NCI-H1105 treated with DMSO at 0.1 percent for 48 hours (cell line): ENCODE measurements at regions not wholly inside any gene's neighbourhood (a gene's known extent, or its start where the extent isn't known, plus 50 kb on each side); places are given as distances from the start of the nearest gene placed in this dataset.

Experiments used
- DNase-seq: peaks from one replicate; lab custom pipeline; 2025; lab: John Stamatoyannopoulos, UW

DNA sequence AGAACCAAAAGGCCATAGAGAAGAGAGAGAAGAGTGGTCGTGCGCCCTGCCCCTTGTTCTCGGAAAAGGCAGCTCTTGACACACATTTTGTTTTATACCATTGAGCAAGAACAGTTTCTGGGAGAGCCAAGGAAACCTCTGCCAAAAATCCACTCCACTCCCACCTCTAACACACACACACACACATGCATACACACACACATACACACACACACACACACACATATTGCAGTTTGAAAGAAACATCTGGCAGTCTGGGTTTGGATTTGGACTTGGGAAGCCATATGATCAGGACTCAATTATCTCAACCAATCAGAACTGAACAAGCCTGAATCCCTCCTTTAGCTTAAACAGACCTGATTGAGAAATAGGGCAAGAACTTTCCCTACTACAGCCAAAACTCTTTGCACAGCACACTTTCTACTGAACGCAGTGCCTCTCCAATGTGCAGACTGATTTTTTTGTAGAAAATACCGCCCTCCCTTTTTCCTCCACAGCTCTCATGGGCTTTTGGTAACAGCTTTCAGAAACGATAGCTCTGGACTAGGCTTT lies 484.0 kb upstream of the ZWINT start:
- no peak for DNase-seq

DNA sequence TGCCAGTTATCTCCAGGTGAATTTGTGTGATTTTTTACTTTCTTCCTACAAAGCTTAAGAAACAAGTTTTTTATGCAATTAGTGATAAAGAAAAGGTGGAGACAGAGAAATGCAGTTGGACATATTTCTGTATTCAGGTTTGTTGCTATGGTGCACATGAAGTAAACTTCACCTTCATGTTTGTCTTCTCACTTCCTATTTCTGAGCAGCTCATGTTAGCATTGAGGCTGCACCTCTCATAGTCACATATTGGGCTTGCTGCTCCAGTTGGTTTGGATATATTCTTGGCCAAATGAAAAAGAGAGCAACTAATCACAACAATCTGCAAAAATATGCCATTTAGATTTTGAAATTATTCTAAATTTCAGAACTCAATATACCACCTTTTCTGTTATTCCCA lies 475.6 kb upstream of the ZWINT start:
- no peak for DNase-seq

DNA sequence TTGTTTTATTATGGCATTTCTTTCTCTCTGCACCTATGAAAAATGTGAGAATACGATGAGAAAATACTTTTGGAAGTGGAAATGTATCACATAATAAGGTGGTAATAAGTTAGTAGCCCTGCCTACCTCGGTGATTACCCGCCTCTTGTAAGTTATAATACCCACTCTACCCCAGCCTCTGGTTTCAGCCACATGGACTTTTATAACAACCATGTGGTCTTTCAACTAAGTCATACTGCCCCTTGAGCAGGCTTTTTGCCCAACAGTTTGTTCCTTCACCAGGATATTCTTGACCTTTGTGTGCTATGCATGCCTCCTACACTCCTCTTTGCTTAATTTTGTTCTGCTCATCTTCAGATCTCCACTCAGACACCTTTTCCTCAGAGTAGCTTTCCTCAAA lies 470.6 kb upstream of the ZWINT start:
- DNase-seq = no peak

DNA sequence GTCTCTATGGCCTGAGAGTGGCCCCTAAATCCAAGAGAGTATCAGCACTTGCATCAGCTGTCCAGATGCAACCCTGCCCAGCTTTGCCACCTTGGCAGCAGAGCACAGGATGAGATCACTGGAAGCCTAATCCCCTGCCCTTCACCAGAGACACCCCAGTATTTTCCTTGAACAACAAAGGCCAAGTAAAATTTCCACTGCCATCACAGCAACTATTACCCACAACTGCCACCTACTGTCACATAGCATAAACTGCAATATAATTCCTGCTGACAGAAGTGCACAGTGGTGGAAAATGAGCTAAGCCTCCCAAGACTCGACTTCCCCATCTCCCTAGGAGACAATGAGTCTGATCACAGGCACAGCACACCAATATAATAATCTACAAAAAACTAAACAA lies 462.8 kb upstream of the ZWINT start:
- peak; percentile 1 for DNase-seq

DNA sequence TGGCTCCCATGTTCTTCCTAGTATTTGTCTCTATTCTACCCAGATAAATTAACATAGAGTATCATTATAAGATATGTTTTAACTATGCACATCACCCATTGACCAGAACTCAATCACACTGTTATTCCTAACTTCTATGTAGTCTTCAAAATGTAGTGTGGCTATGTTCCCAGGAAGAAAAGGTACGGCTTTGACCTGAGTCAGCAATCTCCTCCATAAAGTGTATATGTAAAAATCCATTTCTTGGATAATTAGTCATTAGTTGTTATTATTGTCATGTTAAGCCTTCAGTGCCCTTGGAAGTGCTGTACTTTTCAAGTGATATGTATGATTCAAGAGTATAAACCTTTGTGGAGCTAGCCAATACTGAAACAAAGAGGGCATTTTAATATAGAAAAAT lies 444.0 kb upstream of the ZWINT start:
- DNase-seq = no peak

DNA sequence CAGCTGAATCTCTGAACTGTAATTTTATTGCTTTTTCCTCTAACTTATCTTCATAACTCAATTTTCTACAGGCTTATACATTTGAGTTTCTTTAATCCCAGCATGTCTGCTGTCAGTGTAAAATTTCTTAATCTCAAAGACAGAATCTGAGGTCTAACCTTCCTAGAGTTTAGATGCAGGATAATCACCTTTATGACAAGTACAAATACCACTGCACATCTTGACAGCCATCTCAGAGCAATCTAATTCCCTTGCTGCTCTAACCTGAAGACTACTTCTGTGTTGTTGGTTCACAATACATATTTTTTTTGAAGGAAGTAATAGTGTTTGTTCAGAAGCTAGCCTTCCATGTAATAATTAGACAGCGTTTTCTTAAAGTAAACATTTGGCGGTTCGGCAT lies 424.2 kb upstream of the ZWINT start:
- DNase-seq = no peak

DNA sequence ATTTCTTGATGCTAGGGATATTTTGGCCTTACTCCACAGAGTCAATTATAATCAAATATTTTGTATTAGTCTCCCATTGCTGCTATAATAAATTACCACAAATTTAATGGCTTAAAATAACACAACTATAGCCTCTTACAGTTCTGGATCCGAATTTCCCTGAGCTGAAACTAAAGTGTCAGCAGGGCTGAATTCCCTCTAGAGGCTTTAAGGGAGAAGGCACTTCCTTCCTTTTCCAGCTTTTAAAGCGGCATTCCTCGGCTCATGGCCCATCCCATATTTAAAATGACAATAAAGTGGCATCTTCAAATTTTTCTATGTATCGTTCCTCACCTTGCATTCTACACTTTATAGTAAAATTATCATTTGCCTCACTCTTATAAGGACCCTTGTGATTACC lies 421.4 kb upstream of the ZWINT start:
- no peak for DNase-seq

DNA sequence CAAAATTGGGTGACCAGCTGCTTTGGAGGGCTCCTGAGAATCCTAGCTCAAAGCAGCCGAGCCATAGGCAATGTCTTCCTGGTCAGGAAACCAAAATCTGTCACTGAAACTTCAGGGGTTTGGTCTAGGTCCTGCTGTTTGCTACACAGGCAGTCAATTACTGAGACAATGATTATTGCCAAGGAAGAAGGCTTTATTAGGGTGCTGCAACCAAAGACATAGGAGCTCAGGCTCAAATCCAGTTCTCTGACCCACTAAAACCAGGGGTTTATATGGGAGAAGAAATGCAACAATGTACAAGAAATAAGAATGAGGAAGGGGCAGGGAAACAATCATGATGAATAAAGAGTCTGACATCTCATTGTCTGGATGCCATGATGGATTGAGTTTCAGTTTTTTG lies 410.3 kb upstream of the ZWINT start:
- no peak for DNase-seq

DNA sequence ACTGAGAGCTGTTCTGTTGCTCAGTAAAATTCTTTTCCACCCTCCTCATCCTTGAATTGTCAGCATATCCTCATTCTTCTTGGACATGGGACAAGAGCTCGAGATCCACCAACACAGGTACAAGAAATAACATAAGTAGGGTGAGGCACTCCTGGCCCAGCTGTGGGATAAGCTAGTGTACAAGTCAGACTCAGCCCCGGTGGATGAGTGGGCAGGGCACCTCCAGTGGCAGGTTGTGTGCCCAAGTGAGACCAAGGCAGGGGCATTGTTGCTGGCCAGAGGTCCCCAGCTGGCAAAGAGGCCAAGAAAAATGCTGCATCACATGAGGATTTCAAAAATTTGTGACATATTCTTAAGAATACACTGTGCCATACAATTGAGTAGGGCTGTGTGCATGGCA lies 402.0 kb upstream of the ZWINT start:
- DNase-seq = no peak

DNA sequence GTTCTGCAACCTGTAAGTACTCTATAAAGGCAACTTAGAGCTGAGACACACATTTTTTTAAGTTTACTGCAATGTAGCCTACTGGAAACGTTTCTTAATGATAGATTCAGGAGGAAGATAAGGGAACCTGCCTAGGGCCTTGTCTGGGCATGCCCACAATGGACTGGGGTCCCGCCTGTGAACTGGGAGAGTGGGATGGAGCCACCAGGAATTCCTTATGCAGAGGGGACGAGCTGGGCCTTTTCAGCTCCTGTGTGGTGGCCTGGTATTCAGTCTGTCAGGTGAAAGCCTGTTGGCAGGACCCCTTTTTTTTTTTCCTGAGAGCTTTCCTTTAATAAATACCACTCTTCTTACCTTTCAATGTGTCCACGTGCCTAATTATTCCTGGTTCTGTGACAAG lies 384.4 kb upstream of the ZWINT start:
- no peak for DNase-seq

DNA sequence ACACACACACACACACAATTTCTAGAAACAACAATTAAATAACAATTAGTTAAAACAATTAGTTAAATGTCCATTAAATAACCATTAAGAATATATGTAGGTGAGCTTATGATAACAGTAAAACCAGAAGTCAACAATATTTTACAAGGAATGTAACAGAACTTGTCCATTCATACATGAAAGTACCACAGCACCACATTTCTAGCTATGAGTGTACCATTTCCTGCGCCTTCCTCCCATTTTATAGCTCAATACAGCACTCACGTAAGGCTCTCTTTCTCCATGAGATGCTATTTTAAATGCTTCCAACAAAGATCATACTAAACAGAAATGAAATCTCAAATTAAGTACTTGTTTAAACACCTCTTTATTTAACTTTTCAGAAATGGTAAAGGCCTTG lies 367.3 kb upstream of the ZWINT start:
- DNase-seq = no peak

DNA sequence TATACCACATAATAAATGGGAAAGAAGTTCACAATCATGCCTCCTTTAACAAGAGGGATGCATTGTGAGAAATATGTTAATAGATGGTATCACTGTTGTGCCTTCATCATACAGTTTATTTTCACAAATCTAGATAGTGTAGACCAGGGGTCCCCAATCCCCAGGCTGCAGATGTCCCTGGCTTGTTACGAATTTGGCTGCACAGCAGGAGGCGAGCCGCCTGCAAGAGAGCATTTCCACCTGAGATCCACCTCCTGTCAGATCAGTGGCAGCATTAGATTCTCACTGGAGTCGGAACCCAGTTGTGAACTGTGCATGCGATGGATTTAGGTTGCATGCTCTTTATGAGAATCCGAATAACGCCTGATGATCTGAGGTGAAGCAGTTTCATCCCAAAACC lies 361.9 kb upstream of the ZWINT start:
- DNase-seq = no peak

DNA sequence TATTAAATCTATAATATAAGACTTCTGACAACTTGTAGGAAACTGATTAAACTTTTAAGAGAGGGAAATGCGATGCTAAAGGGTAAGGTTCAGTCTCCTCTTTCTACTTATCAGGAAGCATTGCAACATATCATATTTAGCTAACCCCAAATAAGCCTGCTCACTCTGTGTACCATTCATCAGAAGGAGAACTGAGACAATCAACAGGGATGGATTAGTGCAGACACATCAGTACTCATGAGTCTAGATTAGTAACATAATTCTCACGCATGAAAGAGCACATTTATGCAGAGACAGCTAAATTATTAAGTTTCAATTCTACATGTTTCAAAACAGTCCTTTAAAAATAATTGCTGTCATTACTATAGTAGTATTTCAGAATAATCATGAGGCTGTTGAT lies 354.2 kb upstream of the ZWINT start:
- DNase-seq = no peak

DNA sequence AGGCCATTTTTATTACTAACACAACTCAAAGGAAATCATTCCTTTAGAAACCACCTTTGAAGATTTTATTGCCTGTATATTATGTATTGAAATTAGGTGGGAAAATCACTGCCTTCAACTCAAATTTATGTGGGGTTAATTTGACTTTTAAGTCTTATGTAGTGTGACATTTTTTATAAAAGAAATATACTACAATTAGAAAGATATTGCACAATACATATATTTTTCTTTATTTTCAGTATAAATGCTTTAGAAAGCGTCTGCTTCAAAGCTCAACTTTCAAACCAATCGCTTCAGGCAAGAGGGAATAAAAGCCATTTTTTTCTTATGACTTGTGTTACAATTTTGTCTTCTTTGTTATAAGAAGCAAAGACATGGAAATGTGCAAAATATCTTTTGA lies 337.4 kb upstream of the ZWINT start:
- DNase-seq = no peak

DNA sequence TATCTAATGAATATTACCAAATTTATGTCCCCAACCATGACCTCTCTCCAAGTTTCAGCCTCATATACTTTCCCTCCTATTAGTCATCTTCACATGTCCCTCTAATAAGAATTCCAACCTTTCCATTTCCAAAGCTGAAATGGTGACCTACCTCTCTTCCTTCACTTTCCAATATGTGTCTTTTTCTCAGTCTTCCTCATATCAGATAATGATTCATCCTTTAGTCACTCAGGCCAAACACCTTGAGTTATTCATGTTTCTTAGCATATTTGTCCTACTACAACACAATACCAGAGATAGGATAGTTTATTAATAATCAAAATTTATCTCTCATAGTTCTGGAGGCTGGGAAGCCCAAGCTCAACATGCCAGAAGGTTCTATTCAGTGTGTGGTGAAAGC lies 318.5 kb upstream of the ZWINT start:
- no peak for DNase-seq

DNA sequence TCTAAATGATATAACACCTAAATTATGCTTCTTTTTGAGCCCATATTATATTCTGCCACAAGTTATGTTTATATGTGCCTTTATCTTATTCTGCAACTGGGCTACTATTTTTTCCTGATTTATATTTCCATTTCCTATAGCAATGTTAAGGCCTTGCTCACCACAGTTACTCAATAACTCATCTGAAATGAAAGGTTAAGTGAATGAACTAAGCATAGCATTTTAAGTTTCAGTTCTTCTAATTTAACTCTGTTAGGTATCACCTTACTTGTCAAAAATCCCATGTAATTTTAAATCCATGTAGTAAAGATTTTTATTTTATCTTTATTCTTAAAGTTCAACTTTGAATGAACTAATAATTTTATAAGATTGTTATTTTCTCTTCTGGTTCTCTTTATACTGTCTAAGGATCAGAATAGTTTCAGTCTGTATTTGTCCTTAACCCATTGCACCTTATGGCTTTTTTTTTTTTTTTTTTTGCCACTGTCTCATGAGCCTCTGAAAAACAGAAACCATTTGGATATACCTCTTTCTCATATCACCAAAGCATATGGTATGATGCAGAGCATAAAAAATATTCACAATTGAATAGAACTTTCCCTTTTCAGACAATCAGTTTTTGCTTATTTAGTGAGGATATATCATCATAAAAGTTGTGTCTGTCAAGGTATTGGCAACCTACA lies 301.8 kb upstream of the ZWINT start:
- DNase-seq = no peak

DNA sequence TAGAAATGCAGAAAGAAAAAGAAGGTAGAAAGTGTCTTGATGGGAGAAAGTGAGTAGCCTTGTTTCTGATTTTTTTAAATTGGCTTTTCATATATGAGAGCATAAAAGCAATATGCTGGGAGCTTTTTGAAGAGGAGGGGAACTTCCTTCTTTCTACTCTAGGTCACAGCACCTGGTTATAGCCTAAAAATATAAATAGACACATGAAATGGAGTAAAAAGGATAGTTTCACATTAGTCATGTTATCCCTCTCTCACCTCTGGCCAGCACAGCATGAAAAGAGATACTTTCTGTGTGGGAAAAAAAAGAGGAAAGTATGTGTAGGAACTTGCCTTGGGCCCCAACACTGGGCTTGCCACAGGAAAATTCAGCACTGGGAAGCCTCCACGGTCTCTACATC lies 292.2 kb upstream of the ZWINT start:
- DNase-seq = no peak

DNA sequence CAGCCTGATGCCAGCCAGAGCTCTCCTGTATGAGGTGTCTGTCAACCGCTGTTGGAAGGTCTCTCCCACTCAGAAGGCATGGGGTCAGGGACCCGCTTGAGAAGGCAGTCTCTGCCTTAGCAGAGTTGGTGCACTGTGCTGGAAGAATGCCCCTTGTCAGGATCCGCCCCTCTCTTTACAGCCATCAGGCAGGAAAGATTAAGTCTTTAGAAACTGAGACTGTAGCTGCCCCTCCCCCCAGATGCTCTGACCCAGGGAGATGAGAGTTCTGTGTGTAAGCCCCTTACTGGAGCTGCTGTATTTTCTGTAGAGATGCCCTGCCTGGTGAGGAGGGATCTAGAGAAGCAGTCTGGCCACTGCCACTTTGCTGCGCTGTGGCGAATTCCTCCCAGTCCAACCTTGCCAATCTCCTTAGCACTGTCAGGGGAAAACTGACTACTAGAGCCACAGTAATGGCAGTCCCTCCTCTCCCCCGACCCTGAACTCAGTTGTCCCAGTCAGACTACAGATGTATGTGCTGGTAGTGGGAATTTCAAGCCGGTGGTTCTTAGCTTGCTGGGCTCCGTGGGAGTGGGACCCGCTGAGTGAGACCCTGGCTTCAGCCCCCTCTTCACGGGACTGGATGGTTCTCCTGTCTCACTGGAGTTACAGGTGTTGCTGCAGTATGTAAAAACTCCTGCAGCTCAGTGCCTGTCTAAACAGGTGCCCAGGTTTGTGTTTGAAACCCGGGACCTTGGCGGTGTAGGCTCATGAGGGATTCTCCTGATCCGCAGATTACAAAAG lies 285.5 kb upstream of the ZWINT start:
- DNase-seq = no peak

DNA sequence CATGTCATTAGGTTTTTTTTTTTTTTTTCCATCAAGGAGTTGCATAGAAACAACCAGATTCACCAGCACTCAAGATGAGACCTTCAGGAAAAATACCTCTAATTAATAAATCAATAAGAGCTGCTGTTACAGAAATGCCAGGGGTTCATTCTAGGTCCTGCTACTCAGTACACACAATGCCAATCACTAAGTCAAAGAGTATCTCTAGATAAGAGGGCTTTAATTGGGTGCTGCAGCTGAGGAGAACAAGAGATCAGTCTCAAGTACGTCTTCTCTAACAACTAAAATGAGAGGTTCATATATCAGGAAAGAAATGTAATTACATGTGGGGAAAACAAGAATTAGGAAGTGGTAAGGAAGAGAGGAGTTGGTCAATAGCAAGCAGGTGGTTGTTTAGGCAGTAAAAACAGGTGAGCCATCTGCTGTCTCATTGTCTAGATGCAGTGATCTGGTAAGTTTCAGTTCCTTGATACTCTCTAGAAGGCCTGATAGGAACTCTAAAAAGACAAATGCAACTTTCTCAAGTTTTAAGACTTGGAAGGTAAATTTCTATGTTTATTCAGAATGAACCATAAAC lies 272.9 kb upstream of the ZWINT start:
- peak; percentile 91 for DNase-seq

DNA sequence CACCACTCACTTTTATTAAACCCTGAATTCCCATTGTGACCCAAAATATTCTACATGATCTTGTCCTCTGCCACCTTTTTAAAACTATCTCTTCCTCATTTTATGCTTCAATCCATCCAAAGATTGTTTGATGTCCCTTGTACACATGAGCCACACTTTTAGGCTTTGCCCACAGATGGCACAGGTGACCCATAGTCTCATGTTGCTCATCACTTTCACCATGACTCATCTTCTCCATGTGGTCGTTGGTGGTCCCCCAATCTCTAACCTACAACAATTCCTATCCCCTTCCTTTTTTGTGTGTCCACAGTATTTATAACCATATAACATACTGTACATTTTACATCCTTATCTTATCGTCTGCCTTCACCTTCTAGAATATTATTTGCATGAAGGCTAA lies 271.5 kb upstream of the ZWINT start:
- DNase-seq = no peak

DNA sequence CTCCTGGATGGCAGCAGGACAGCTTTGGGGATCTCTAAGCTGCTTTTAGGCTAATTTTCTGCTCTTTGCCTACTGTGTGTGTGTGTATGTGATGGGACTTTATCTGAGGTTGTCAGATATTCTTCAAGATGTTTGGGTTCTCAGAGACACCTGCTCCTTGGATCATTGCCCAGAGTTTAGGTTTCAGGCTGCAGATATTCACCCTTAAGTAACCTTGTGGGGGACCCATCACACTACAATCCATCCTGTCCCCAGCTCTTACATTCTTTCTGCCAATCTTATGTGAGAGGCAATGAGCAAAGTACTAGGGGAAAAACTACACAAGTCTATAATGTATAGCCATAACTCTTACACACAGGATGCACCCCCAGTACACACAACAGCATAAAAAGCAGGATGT lies 263.0 kb upstream of the ZWINT start:
- DNase-seq = no peak

DNA sequence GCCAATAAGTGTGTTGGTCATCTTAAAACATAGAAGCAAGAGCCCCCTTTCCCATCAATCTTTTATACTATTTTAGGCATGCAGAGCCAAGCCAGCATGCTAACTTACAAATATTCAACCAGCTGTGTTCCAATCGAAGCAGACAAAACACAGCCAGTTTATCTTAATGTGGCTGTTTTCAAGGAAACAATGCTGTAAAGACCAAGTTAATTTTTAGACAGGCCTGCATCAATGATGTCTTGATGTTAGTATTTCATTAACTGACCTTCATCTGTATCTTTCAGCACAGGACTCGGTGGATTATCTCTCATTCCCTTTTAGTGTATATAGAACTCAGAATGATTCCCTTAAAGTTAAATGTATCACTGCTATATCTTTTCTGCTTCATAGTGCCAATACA lies 262.0 kb upstream of the ZWINT start:
- no peak for DNase-seq

DNA sequence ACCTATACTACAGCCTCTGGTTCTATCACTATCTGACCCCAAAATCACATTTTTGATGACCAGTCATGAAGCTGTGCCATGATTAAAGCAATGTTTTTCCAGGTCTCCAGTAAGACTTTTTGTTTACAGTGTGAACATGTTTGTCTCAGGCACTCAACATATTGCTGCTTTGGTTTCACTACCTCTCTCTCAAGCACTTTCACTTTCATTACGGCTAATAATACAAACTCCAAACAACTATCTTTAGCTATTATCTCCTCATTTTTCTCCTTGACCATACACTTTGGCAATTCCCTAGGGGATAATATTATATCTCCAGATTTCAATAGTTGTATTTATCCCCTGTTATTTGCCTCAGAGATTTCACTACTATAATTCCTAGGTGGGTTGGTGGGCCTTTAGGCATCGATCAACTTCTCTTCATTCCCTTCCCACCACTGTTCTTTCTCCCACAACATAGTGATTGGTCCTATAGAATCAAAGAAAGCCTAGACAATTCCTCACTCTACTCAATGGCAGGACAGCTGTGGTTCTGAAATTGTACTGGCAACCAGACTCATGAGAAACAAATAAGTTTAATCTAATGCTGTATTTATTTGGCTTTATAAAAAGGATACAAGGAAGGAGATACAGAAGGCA lies 261.4 kb upstream of the ZWINT start:
- peak; percentile 6 for DNase-seq
